COR-L47 (cell line): ENCODE measurements at regions not wholly inside any gene's neighbourhood (a gene's known extent, or its start where the extent isn't known, plus 50 kb on each side); places are given as distances from the start of the nearest gene placed in this dataset.
"Not testable (repeated sequence)": the region's sequence is repeated elsewhere in the genome, so short reads cannot be mapped to it uniquely, and the experiment has no call there.

Experiments
- DNase-seq: peaks from one replicate; lab custom pipeline; 2025; lab: John Stamatoyannopoulos, UW

GRCh38 chr6:137399881-137400443 is 94.2 kb downstream of the OLIG3 start:
- no peak for DNase-seq

GRCh38 chr6:137395316-137395715 is 98.9 kb downstream of the OLIG3 start:
- no peak for DNase-seq

DNA sequence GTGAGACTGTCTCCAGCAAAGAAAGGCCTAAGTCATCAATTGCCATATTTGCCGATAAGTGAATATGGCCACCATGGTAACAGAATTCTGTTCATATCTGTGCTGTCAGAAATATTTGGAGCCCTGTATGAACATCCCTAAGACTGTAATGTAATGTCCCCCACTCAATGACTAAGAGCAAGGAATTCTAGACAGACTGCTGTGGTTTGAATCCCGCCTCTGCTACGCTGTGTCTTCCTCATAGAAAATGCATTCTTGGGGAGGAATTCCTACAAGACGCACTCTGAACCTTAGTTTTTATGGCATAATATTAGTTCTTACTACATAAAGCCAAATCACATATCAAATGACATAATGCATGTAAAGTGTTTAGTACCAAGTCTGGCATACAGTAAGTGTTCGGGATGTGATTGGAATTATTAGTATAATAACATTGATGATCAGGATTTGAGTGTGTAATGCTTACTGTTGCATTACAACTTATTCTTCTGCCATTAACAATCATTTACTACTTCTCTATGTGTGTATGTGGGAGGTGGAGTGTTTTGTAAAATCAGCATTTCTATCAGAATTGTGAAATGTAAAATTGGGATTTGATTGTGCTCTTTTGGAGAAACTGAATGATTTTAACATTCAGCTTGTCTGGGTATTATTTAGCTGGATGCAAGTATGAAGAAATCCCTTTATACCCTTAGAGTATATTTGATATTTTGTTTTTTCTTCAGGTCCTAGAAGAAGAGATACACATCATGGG is 103.0 kb downstream of the OLIG3 start:
- DNase-seq: no peak

DNA sequence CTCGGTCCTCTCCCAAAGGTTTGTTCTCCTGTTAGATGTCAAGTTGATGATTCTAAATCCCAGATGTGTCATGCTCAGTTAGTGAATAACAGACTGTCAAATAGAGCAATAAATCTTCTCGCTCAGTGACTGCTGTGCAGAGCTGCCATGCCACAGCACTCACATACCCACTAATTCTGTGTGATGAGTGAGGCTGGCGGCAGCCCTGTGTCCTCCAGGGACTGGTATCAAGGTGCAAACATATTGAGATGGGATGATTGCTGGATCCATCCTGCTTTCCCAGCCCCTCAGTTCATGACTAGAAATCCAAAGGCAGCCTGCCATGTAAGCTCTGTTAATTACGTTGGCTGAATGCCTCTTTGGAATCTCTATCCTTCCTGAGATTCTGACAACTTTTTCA is 103.9 kb downstream of the OLIG3 start:
- no peak for DNase-seq

DNA sequence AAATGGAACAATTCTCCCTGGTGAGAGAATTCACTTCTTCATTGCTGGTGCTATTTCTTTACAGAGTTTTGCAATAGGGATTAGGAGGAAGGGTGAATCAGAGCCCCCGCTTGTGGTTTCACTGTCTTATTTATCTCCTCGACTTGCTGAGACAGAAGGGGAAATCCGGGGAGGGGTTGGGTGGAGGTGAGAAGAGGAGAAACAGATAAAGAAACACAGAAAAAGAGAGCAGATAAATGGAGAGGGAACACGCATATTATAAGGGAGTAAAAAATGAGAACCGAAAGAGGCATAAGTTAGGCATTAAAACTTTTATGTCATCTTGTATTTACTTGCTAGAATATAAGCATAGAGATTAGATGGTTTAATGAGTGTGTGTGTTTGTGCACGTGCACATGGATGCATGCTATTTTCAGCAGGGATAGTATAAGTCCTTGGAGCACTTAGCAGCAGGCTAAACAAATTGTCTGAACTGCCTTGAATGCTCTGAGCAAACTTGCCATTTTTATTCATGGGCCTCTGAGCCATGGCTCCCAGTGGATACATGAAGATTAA is 105.0 kb downstream of the OLIG3 start:
- no peak for DNase-seq

- DNase-seq: no peak
Measured at GRCh38 chr6:137387096-137387764, 107.0 kb downstream of the OLIG3 start.

DNA sequence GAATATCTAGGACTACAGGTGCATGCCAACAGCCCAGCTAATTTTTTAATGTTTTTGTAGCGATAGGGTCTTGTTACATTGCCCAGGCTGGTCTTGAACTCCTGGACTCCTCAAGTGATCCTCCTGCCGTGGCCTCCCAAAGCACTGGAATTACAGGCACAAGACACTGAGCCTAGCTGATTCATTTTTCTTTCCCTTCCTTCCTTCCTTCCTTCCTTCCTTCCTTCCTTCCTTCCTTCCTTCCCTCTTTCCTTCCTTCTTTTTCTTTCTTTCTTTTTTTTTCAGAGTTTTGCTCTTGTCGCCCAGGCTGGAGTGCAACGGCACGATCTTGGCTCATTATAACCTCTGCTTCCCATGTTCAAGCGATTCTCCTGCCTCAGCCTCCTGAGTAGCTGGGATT is 110.9 kb downstream of the OLIG3 start:
- DNase-seq: not testable (repeated sequence)

DNA sequence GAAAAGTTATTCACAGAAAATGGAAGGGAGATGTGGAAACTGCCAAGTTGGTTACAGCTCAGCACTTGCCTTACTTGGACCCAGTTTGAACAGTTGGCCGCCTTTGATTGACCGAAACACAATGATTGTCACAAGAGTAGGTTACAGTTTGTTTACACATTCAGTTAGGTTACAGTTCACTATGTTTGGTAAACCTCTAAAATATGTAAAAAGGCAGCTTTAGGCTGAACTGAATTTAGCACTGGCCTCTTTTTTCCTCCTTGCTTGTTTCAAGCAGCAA is 116.2 kb downstream of the OLIG3 start:
- DNase-seq: no peak

DNA sequence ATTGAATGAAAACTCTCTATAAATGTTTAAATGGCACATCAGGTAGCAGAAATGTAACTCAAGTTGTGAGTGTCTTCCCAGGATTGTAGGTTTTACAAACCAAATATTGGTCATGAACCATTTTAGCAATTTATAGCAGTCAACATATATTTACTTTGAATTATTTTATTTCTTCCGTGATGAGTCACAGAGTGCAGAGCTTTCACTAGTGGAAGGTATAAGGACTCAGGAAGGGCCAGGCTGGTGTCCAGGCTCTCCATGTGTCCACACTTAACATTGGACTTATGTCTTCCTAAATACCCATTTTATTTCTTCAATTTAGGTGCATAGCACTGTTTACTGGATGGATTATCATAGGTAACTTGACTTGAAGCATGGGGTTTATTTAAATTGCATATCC is 120.9 kb downstream of the OLIG3 start:
- DNase-seq: no peak

DNA sequence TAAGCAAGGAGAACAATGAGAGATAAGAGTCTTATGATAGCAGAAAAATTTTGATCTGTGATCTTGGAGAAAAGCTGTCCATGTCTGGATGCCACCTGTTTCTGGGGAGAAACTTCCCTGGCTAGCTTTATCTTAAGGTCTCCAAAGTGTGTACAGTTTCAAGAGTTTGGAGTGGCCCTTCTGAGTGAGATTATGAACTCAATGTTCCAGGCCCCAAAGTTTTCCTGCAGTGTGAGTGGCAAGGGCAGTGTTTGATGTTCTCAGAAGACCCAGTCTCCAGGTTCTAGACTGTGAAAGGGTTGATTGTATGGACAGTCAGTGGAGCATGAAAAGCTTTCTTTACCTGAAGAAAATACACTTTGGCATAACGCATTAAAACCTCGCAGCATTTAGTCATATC is 121.7 kb downstream of the OLIG3 start:
- DNase-seq: no peak

DNA sequence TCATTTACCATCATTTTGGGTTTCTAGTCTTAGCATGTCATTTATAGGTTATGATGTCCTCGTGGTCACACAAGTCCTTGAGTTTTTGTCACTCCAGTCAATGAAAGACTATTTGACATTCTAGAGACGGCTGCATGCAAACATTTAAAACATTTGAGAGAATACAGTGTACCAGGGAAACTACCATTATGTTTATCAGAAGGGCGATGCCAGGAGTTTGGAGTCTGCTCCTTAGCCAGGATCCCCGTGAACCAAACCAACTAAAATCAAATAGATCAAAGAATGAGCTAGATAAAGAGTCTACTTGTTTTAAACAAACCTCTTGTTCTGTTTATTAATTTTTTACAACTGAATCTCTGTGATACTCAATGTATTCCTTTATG is 122.6 kb downstream of the OLIG3 start:
- no peak for DNase-seq

DNA sequence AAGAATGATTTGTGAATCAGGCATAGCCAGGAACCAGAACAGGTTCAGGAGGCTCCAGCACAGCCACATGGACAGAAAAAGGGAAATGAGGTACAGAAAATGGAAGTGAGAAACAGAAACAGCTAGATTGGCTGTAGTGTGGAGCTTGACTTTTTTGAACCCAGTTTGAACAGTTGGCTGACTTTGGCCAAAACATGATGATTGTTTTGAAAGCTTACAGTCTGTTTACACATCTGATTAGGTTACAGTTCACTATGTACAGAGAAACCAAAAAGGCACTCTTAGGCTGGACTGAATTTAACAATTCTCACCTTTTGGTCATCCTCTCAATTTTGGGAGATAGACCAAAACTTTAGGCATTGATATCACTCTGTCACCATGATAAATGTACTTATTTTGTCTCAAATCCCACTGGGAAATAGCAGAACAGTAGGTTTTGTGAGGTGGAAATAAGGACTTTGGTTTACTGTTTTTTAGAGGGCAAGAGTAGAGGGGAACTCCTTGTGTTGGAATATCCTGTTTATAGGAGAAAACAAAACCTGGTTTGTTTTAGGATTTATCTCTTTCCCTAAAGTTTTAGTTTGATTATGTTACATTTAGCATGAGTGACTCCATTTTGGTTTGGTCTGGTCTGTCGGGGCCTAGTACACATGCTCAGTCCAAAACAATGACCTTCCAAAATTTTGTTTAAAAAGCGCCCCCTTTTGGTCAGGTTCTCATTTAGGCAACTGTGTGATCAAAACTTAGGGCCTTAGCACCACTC is 123.1 kb downstream of the OLIG3 start:
- no peak for DNase-seq

DNA sequence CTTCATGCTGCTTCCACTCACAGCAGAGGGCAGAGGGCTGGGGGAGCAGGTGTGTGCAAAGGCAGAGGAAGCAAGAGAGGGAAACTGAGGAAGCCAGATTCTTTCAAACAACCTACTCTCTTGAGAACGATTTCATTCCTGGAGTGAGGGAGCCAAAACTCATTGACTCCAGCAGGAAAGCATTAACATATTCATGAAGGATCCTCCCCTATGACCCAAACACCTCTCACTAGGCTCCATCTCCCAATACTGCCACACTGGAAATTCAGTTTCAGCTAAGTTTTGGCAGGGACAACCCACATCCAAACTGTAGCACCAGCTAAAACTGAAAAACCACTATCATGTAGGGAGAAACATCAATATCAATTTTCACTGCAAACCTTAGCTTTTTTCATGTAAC is 125.1 kb downstream of the OLIG3 start:
- DNase-seq: no peak

DNA sequence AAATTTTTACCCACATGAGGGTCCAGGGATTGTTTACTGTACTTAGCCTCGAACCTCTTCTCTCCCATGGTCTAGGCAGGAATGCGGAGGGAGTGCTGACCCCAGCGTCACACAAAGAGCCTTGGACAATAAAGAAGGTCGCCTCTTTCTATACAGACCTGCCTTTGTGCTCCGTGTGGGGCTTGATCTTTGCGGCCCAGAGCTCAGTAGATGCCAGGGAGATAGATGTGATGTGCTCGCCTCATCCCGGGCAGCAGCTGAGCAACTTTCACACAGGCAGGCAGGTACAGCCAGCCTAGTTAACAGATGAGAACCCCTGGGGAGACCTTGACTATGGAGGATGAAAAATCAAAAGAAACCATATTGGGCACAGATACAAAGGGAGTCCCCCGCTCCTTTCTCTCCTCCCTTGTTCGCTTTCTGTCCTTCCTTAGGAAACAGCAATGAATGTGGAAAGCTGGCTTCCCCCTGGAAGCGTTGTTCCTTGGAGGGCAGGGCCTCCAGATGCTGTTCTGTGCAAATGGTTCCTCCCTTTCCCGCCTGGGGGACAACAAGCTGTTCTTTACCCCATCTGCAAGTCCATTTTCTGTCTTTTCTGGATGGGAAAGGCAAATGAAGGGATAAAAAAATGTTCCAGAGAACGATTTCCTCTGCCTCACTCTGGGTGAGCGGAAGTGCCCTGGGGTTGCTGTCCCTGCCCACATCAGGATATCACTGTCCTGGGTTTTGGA is 128.3 kb downstream of the OLIG3 start:
- no peak for DNase-seq

DNA sequence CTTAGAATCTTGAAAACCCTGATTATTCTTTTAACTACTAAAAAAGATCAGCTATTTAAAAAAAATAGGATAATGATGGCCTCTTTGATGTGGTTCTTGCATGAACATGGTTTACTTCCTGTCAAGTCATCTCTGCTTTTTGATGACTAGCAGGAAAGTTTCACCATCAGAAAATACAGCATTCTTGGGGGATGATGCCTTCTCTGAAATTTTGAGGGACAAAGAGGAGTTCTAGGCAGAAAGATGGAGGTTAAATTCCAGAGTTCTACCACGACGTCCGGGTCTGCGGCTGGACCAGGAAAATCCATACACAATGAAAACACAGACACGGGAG is 130.4 kb downstream of the OLIG3 start:
- no peak for DNase-seq

GRCh38 chr6:137362878-137363804 is 131.1 kb downstream of the OLIG3 start:
- DNase-seq: no peak

DNA sequence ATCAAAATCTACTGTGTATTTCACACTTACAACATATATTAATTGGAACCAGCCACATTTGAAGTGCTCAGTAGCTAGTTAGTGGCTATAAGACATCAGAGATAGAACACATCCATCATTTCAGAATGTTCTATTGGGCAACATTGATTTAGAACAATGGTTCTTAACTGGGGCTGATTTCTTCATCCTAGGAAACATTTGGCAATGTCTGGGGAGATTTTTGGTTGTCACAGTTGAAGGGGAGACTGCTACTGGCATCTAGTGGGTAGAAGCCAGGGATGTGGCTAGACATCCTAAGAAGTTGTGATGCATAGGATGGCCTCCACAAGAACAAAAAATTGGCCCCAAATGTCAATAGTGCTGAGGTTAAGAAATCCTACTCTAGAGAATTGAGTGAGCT is 132.5 kb downstream of the OLIG3 start:
- no peak for DNase-seq

- DNase-seq: no peak
Measured at GRCh38 chr6:137358273-137358672, 135.9 kb downstream of the OLIG3 start.

- no peak for DNase-seq
Measured at GRCh38 chr6:137357948-137358266, 136.3 kb downstream of the OLIG3 start.

- DNase-seq: no peak
Measured at GRCh38 chr6:137357263-137357947, 136.8 kb downstream of the OLIG3 start.
